Body of pancreas (tissue), 4 donors: ENCODE measurements at regions not wholly inside any gene's neighbourhood (a gene's known extent, or its start where the extent isn't known, plus 50 kb on each side); places are given as distances from the start of the nearest gene placed in this dataset.

Experiments
- POLR2A ChIP-seq, 3 donors: fragments of 450-650 bp; IDR thresholded peaks; one replicate each; pipeline ENCODE4 v1.6.1; 2016; ENCODE audit warnings: antibody characterized with exemption in 3 of 3, mild to moderate bottlenecking in 2 of 3
- TF ChIP-seq, protein P1 (sequence below), 7 experiments: fragments of 450-650 bp in 4 of 7; fragments of 200-600 bp in 3 of 7; sonication (generic) in 3 of 7; IDR thresholded peaks; one replicate each; pipeline ENCODE4 v1.5.1; 2016 to 2019; ENCODE audit warnings: antibody characterized with exemption in 7 of 7

- TF ChIP-seq, protein P1, sequence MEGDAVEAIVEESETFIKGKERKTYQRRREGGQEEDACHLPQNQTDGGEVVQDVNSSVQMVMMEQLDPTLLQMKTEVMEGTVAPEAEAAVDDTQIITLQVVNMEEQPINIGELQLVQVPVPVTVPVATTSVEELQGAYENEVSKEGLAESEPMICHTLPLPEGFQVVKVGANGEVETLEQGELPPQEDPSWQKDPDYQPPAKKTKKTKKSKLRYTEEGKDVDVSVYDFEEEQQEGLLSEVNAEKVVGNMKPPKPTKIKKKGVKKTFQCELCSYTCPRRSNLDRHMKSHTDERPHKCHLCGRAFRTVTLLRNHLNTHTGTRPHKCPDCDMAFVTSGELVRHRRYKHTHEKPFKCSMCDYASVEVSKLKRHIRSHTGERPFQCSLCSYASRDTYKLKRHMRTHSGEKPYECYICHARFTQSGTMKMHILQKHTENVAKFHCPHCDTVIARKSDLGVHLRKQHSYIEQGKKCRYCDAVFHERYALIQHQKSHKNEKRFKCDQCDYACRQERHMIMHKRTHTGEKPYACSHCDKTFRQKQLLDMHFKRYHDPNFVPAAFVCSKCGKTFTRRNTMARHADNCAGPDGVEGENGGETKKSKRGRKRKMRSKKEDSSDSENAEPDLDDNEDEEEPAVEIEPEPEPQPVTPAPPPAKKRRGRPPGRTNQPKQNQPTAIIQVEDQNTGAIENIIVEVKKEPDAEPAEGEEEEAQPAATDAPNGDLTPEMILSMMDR (IDR thresholded peaks at IDR 0.05) = no peak
- no peak for TF ChIP-seq POLR2A (IDR thresholded peaks at IDR 0.05)
These were observed 484.2 kb upstream of the MANEA start for GRCh38 chr6:95093154-95093553.
